Left lung (tissue), 4 donors: ENCODE measurements at regions not wholly inside any gene's neighbourhood (a gene's known extent, or its start where the extent isn't known, plus 50 kb on each side); places are given as distances from the start of the nearest gene placed in this dataset.

ENCODE experiments used
- ATAC-seq: fragments of 200-7000 bp; cut with Tn5 transposase; one replicate; pipeline ENCODE4 v1.9.1; 2020; ENCODE audit warnings: moderate library complexity
- DNase-seq, 4 donors: peaks; one replicate each; pipeline ENCODE4 v3.0.0-alpha.2; 2013 to 2020
- H3K27ac ChIP-seq, 2 donors: fragments of 200-600 bp; sonication (generic) in 1 of 2; one replicate each; pipeline versions ENCODE4 v1.5.0 to v1.8.0; 2020 to 2021
- H3K27me3 ChIP-seq, 2 donors: fragments of 200-600 bp; sonication (generic) in 1 of 2; one replicate each; pipeline versions ENCODE4 v1.5.0 to v1.8.0; 2020 to 2021
- H3K36me3 ChIP-seq, 2 donors: fragments of 200-600 bp; sonication (generic) in 1 of 2; one replicate each; pipeline versions ENCODE4 v1.5.0 to v1.8.0; 2020 to 2021
- H3K4me1 ChIP-seq, 2 donors: fragments of 200-600 bp; one replicate each; pipeline ENCODE4 v1.8.0; 2021
- H3K4me3 ChIP-seq, 2 donors: fragments of 200-600 bp; sonication (generic) in 1 of 2; one replicate each; pipeline versions ENCODE4 v1.5.0 to v1.8.0; 2020 to 2021; ENCODE audit warnings: mild to moderate bottlenecking in 1 of 2
- H3K9me3 ChIP-seq, 2 donors: fragments of 200-600 bp; sonication (generic) in 1 of 2; one replicate each; pipeline versions ENCODE4 v1.5.0 to v1.8.0; 2020 to 2021
- CTCF ChIP-seq, 2 donors: fragments of 200-600 bp; sonication (generic) in 1 of 2; IDR thresholded peaks; one replicate each; pipeline versions ENCODE4 v1.5.0 to v1.8.0; 2021; ENCODE audit warnings: antibody characterized with exemption in 2 of 2
- intact Hi-C, 2 donors: fragments of 100-400 bp; cut with DNase I; formaldehyde crosslinking; loops; one replicate each; pipeline versions ENCODE4 v1.11.2 to v1.14.2; 2022
- donor health status: DM: no; HTN: yes; CAD: no.
- donor health status: DM: no; HTN: no; CAD: no.

DNA sequence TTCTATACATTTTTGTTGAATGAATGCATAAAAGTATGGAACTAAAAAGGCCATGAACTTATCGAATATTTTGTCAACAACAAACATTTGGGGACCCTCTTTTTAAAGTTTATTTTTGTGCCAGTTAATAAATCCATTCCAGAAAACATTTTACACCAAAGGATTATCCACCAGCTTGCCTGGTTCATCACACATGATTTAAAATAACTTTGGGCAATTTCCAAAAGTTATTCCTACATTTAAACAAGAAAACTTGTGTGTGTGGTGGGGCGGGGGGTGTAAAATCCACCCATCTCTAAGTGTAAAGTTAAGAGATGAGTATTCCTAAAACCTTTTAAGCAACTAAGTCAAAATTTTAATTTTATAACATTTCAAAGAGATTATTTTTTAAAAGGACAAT lies 224.5 kb upstream of the SNX7 start:
- TF ChIP-seq CTCF (IDR thresholded peaks at IDR 0.05): no peak

GRCh38 chr1:98429965-98430443 lies 231.5 kb upstream of the SNX7 start:
- Histone ChIP-seq H3K36me3 (no peaks in the 10 kb centered on the region), H3K4me3 (no peak overlapping the region), H3K27me3 (no peaks in the 10 kb centered on the region), H3K9me3 (no peaks in the 10 kb centered on the region), H3K27ac (no peak overlapping the region), H3K4me1 (no peaks in the 10 kb centered on the region)
- ATAC-seq (peak; percentile 97), DNase-seq (peak in 1 of 4 donors; percentile 40)
- intact Hi-C loops: no loop called here
- no peak for TF ChIP-seq CTCF (IDR thresholded peaks at IDR 0.05)

More for the DNA sequence above, 224.5 kb upstream of the SNX7 start:
- intact Hi-C loops: no loop called here
- no peaks in the 10 kb centered on the region for H3K36me3 ChIP-seq
- no peak overlapping the region for H3K4me3 ChIP-seq
- no peaks in the 10 kb centered on the region for H3K27me3 ChIP-seq
- no peaks in the 10 kb centered on the region for H3K9me3 ChIP-seq
- DNase-seq (no peak), ATAC-seq (no peak)
- H3K4me1 ChIP-seq: no peaks in the 10 kb centered on the region
- H3K27ac ChIP-seq: no peak overlapping the region

- Histone ChIP-seq H3K27ac (no peak overlapping the region), H3K4me3 (no peak overlapping the region), H3K27me3 (no peaks in the 10 kb centered on the region), H3K36me3 (no peaks in the 10 kb centered on the region), H3K9me3 (no peaks in the 10 kb centered on the region), H3K4me1 (no peaks in the 10 kb centered on the region)
- ATAC-seq (no peak), DNase-seq (no peak)
- TF ChIP-seq CTCF (IDR thresholded peaks at IDR 0.05): no peak
- intact Hi-C loops: no loop called here
These were observed 232.7 kb upstream of the SNX7 start for GRCh38 chr1:98428864-98429263.

DNA sequence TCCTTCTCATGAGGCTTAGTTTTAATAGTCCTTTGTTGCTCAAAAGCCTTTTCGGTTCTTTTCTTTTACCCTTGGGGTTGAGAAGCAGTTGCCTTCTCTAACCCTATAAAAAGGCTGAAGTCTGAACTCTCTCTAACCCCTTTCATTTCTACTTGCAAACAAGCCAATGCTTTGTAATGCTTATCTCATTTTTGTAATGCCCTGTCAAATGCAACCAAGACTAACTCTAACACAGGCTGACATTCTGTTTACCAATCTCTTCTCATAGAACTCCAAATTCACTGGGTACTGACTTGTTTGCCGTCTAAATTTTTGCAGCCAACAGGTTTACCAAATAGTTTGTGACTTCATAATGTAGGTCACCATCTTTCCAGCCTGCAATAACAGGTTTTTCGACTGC lies 233.9 kb upstream of the SNX7 start:
- intact Hi-C loops: no loop called here
- no peak overlapping the region for H3K27ac ChIP-seq
- no peaks in the 10 kb centered on the region for H3K36me3 ChIP-seq
- TF ChIP-seq CTCF (IDR thresholded peaks at IDR 0.05): no peak
- no peak for DNase-seq
- H3K4me1 ChIP-seq: no peaks in the 10 kb centered on the region
- no peak overlapping the region for H3K4me3 ChIP-seq
- no peaks in the 10 kb centered on the region for H3K9me3 ChIP-seq
- H3K27me3 ChIP-seq: no peaks in the 10 kb centered on the region
- ATAC-seq: no peak

- TF ChIP-seq CTCF (IDR thresholded peaks at IDR 0.05): no peak
- H3K27me3 ChIP-seq: no peaks in the 10 kb centered on the region
- intact Hi-C loops: no loop called here
- no peaks in the 10 kb centered on the region for H3K4me1 ChIP-seq
- H3K36me3 ChIP-seq: no peaks in the 10 kb centered on the region
- no peak for DNase-seq
- H3K4me3 ChIP-seq: no peak overlapping the region
- no peak for ATAC-seq
- H3K9me3 ChIP-seq: no peaks in the 10 kb centered on the region
- no peak overlapping the region for H3K27ac ChIP-seq
These were observed 235.4 kb upstream of the SNX7 start for GRCh38 chr1:98426092-98426491.
